Central memory CD8-positive, alpha-beta T cell (primary cell): ENCODE measurements at regions not wholly inside any gene's neighbourhood (a gene's known extent, or its start where the extent isn't known, plus 50 kb on each side); places are given as distances from the start of the nearest gene placed in this dataset.
"Not testable (repeated sequence)": the region's sequence is repeated elsewhere in the genome, so short reads cannot be mapped to it uniquely, and the experiment has no call there.

Experiments
- ATAC-seq: fragments of 150-1000 bp; cut with Tn5 transposase; replicated peaks from 2 replicates; pipeline ENCODE4 v1.10.0; 2022; ENCODE audit warnings: mild to moderate bottlenecking, moderate FRiP score, moderate number of reproducible peaks; ENCODE audit not compliant: poor library complexity, severe bottlenecking; ENCODE audit errors: extremely low read depth
- DNase-seq, 2 donors: peaks; one replicate each; pipeline ENCODE4 v3.0.0; 2021; ENCODE audit warnings: low spot score in 2 of 2
- H3K27ac Mint-ChIP-seq: one replicate; pipeline ENCODE4 v1.8.0; 2022; ENCODE audit warnings: low read depth, mild to moderate bottlenecking, moderate library complexity, mixed read lengths
- H3K27me3 Mint-ChIP-seq: one replicate; pipeline ENCODE4 v1.8.0; 2022; ENCODE audit warnings: mixed read lengths
- H3K36me3 Mint-ChIP-seq: one replicate; pipeline ENCODE4 v1.8.0; 2022; ENCODE audit warnings: mild to moderate bottlenecking, moderate library complexity, mixed read lengths; ENCODE audit not compliant: insufficient read depth
- H3K4me1 Mint-ChIP-seq: one replicate; pipeline ENCODE4 v1.8.0; 2022; ENCODE audit warnings: mixed read lengths
- H3K4me3 Mint-ChIP-seq: one replicate; pipeline ENCODE4 v1.8.0; 2022; ENCODE audit warnings: mild to moderate bottlenecking, moderate library complexity, mixed read lengths
- H3K9me3 Mint-ChIP-seq: one replicate; pipeline ENCODE4 v1.8.0; 2022; ENCODE audit warnings: mixed read lengths

- no peaks in the 10 kb centered on the region for H3K27me3 Mint-ChIP-seq
- DNase-seq: no peak
- ATAC-seq: no peak
Measured at GRCh38 chr4:132691026-132691425, 458.1 kb upstream of the PCDH10 start.

GRCh38 chr4:132691668-132692067, 457.4 kb upstream of the PCDH10 start:
- Mint-ChIP-seq H3K36me3 (peaks cover 2% of the 10 kb centered on the region), H3K4me1 (no peaks in the 10 kb centered on the region), H3K9me3 (peaks cover 10% of the 10 kb centered on the region), H3K4me3 (no peak overlapping the region), H3K27ac (no peak overlapping the region), H3K27me3 (no peaks in the 10 kb centered on the region)
- ATAC-seq (no peak), DNase-seq (no peak)

More at GRCh38 chr4:132691026-132691425, 458.1 kb upstream of the PCDH10 start:
- no peaks in the 10 kb centered on the region for H3K4me1 Mint-ChIP-seq
- H3K9me3 Mint-ChIP-seq: peaks cover 10% of the 10 kb centered on the region
- H3K36me3 Mint-ChIP-seq: peaks cover 2% of the 10 kb centered on the region
- no peak overlapping the region for H3K4me3 Mint-ChIP-seq
- H3K27ac Mint-ChIP-seq: no peak overlapping the region

GRCh38 chr4:132694775-132695174, 454.3 kb upstream of the PCDH10 start:
- ATAC-seq: no peak
- Mint-ChIP-seq H3K27ac (no peak overlapping the region), H3K4me1 (no peaks in the 10 kb centered on the region)

GRCh38 chr4:132697505-132697904, 451.6 kb upstream of the PCDH10 start:
- not testable (repeated sequence) for H3K4me3 Mint-ChIP-seq, H3K27ac Mint-ChIP-seq, DNase-seq, H3K4me1 Mint-ChIP-seq, ATAC-seq, H3K9me3 Mint-ChIP-seq, H3K27me3 Mint-ChIP-seq, H3K36me3 Mint-ChIP-seq

More at GRCh38 chr4:132694775-132695174, 454.3 kb upstream of the PCDH10 start:
- Mint-ChIP-seq H3K27me3 (no peaks in the 10 kb centered on the region), H3K9me3 (peaks cover under 1% of the 10 kb centered on the region), H3K36me3 (peaks cover 2% of the 10 kb centered on the region), H3K4me3 (no peak overlapping the region)
- no peak for DNase-seq

GRCh38 chr4:132707955-132708354, 441.1 kb upstream of the PCDH10 start:
- no peaks in the 10 kb centered on the region for H3K36me3 Mint-ChIP-seq
- H3K27me3 Mint-ChIP-seq: no peaks in the 10 kb centered on the region
- H3K4me3 Mint-ChIP-seq: no peak overlapping the region
- peaks cover 8% of the 10 kb centered on the region for H3K9me3 Mint-ChIP-seq
- no peak for ATAC-seq
- DNase-seq: no peak
- no peaks in the 10 kb centered on the region for H3K4me1 Mint-ChIP-seq
- no peak overlapping the region for H3K27ac Mint-ChIP-seq

GRCh38 chr4:132709056-132709455, 440.0 kb upstream of the PCDH10 start:
- H3K4me3 Mint-ChIP-seq: no peak overlapping the region
- H3K4me1 Mint-ChIP-seq: no peaks in the 10 kb centered on the region
- no peaks in the 10 kb centered on the region for H3K27me3 Mint-ChIP-seq
- H3K27ac Mint-ChIP-seq: no peak overlapping the region
- DNase-seq (no peak), ATAC-seq (no peak)
- peaks cover 8% of the 10 kb centered on the region for H3K9me3 Mint-ChIP-seq
- no peaks in the 10 kb centered on the region for H3K36me3 Mint-ChIP-seq

GRCh38 chr4:132710971-132711370, 438.1 kb upstream of the PCDH10 start:
- no peak overlapping the region for H3K27ac Mint-ChIP-seq
- H3K9me3 Mint-ChIP-seq: peaks cover 8% of the 10 kb centered on the region
- H3K4me1 Mint-ChIP-seq: no peaks in the 10 kb centered on the region
- H3K27me3 Mint-ChIP-seq: no peaks in the 10 kb centered on the region
- H3K4me3 Mint-ChIP-seq: no peak overlapping the region
- ATAC-seq (no peak), DNase-seq (no peak)
- H3K36me3 Mint-ChIP-seq: no peaks in the 10 kb centered on the region

GRCh38 chr4:132737344-132737743, 411.8 kb upstream of the PCDH10 start:
- Mint-ChIP-seq H3K27me3 (no peaks in the 10 kb centered on the region), H3K4me1 (no peaks in the 10 kb centered on the region), H3K27ac (no peak overlapping the region), H3K4me3 (no peak overlapping the region), H3K36me3 (no peaks in the 10 kb centered on the region), H3K9me3 (peaks cover 14% of the 10 kb centered on the region)
- DNase-seq (no peak), ATAC-seq (no peak)

- H3K4me1 Mint-ChIP-seq: no peaks in the 10 kb centered on the region
- no peak overlapping the region for H3K4me3 Mint-ChIP-seq
- peaks cover 6% of the 10 kb centered on the region for H3K9me3 Mint-ChIP-seq
- no peaks in the 10 kb centered on the region for H3K27me3 Mint-ChIP-seq
- H3K27ac Mint-ChIP-seq: no peak overlapping the region
- no peak for ATAC-seq
- DNase-seq: no peak
- no peaks in the 10 kb centered on the region for H3K36me3 Mint-ChIP-seq
Measured at GRCh38 chr4:132759199-132759780, 389.8 kb upstream of the PCDH10 start.

- H3K27ac Mint-ChIP-seq: no peak overlapping the region
- H3K36me3 Mint-ChIP-seq: no peaks in the 10 kb centered on the region
- no peaks in the 10 kb centered on the region for H3K27me3 Mint-ChIP-seq
- ATAC-seq: no peak
- no peak overlapping the region for H3K4me3 Mint-ChIP-seq
- no peaks in the 10 kb centered on the region for H3K4me1 Mint-ChIP-seq
- peaks cover 19% of the 10 kb centered on the region for H3K9me3 Mint-ChIP-seq
- no peak for DNase-seq
Measured at GRCh38 chr4:132763465-132763864, 385.6 kb upstream of the PCDH10 start.

GRCh38 chr4:132767901-132768300, 381.2 kb upstream of the PCDH10 start:
- no peaks in the 10 kb centered on the region for H3K27me3 Mint-ChIP-seq
- H3K27ac Mint-ChIP-seq: no peak overlapping the region
- no peak overlapping the region for H3K4me3 Mint-ChIP-seq
- H3K9me3 Mint-ChIP-seq: peaks cover 29% of the 10 kb centered on the region
- DNase-seq (no peak), ATAC-seq (no peak)
- no peaks in the 10 kb centered on the region for H3K4me1 Mint-ChIP-seq
- no peaks in the 10 kb centered on the region for H3K36me3 Mint-ChIP-seq

GRCh38 chr4:132770776-132771175, 378.3 kb upstream of the PCDH10 start:
- ATAC-seq: no peak
- Mint-ChIP-seq H3K27me3 (no peaks in the 10 kb centered on the region), H3K4me3 (no peak overlapping the region), H3K4me1 (no peaks in the 10 kb centered on the region), H3K9me3 (peaks cover 35% of the 10 kb centered on the region), H3K27ac (no peak overlapping the region), H3K36me3 (no peaks in the 10 kb centered on the region)
- no peak for DNase-seq

- Mint-ChIP-seq H3K27me3 (no peaks in the 10 kb centered on the region), H3K27ac (no peak overlapping the region), H3K36me3 (no peaks in the 10 kb centered on the region), H3K4me3 (no peak overlapping the region), H3K4me1 (no peaks in the 10 kb centered on the region), H3K9me3 (peaks cover 6% of the 10 kb centered on the region)
- no peak for ATAC-seq
- DNase-seq: no peak
Measured at GRCh38 chr4:132792310-132792709, 356.8 kb upstream of the PCDH10 start.
